HL-60 (cell line): ENCODE measurements at regions not wholly inside any gene's neighbourhood (a gene's known extent, or its start where the extent isn't known, plus 50 kb on each side); places are given as distances from the start of the nearest gene placed in this dataset.

Experiments used
- DNase-seq, 2 experiments: peaks; one replicate each; pipeline ENCODE4 v3.0.0-alpha.2; 2010 to 2020; ENCODE audit warnings: low read depth in 1 of 2, low spot score in 1 of 2
- H3K27ac ChIP-seq: fragments of 250-450 bp; sonication (Bioruptor Pico); replicated peaks from 2 replicates; pipeline ENCODE4 v1.5.1; 2020; ENCODE audit warnings: mild to moderate bottlenecking, moderate library complexity
- H3K27me3 ChIP-seq: fragments of 250-450 bp; sonication (Bioruptor Pico); 2 replicates; pipeline ENCODE4 v1.5.1; 2021; ENCODE audit warnings: mild to moderate bottlenecking, moderate library complexity; ENCODE audit not compliant: insufficient read depth, poor library complexity, severe bottlenecking
- H3K4me3 ChIP-seq: replicated peaks from 2 replicates; pipeline ENCODE4 v1.5.1; 2011; ENCODE audit warnings: mild to moderate bottlenecking, control low read depth, low read length; ENCODE audit not compliant: insufficient read depth
- CTCF ChIP-seq: IDR thresholded peaks from one replicate; pipeline ENCODE4 v1.5.1; 2011; ENCODE audit warnings: low read length, control low read depth, inconsistent platforms; ENCODE audit not compliant: insufficient read depth
- GABPA ChIP-seq: IDR thresholded peaks from 2 replicates; pipeline ENCODE4 v1.6.1; 2012; ENCODE audit warnings: low read depth
- POLR2AphosphoS5 ChIP-seq: IDR thresholded peaks from 2 replicates; pipeline ENCODE4 v1.6.1; 2012; ENCODE audit warnings: low read depth
- REST ChIP-seq: IDR thresholded peaks from 2 replicates; pipeline ENCODE4 v1.6.1; 2012; ENCODE audit warnings: low read depth; ENCODE audit not compliant: insufficient replicate concordance
- SPI1 ChIP-seq: IDR thresholded peaks from 2 replicates; pipeline ENCODE4 v1.6.1; 2012; ENCODE audit warnings: low read depth, mild to moderate bottlenecking, borderline replicate concordance

- no peak overlapping the region for H3K27ac ChIP-seq
- TF ChIP-seq GABPA (no peak), SPI1 (no peak), POLR2AphosphoS5 (no peak), REST (no peak), CTCF (no peak)
Measured at GRCh38 chr3:150096700-150097587, 126.2 kb upstream of the PFN2 start.

DNA sequence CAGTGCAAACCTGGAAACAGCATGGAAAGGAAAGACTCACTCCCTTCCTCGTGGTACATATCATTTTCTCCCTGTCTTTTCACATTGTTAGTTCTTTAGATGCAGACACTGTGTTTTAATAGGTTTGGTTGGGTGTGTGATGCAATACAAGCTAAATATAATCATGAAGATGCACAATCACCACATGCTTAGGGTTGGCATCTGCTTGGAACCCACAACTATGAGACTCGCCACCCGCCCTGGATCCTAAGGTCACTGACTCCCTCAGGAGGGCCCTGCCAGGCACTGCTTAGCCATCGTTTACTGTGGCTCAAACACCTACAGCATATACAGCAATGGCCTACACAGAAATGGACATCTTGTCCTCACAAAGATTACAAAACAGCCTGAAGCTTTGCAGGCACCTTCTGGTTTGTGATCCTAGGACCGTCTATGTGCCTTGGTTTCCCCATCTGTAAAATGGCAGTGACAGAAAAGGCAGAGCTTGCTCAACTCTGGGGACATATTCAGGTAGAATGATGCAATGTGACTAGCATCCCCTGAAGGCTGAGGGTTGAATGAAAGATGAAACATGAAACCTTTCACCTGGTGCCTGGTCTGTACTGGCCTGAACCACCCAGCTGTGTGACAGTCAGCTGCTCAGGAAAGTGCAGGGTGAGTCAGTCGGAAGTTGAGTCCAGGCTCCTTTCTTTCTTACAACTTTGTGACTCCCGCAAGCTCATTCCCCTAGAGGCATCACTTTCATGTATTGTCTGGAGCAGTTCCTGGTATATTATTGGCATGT, 123.6 kb upstream of the PFN2 start:
- Histone ChIP-seq H3K27ac (no peak overlapping the region), H3K4me3 (no peak overlapping the region), H3K27me3 (no peaks in the 10 kb centered on the region)
- no peak for TF ChIP-seq REST
- TF ChIP-seq CTCF, result no peak
- TF ChIP-seq GABPA, result no peak
- TF ChIP-seq SPI1, result no peak
- TF ChIP-seq POLR2AphosphoS5, result no peak
- DNase-seq, result no peak

More at GRCh38 chr3:150096700-150097587, 126.2 kb upstream of the PFN2 start:
- no peaks in the 10 kb centered on the region for H3K27me3 ChIP-seq
- no peak overlapping the region for H3K4me3 ChIP-seq
- DNase-seq, result no peak

DNA sequence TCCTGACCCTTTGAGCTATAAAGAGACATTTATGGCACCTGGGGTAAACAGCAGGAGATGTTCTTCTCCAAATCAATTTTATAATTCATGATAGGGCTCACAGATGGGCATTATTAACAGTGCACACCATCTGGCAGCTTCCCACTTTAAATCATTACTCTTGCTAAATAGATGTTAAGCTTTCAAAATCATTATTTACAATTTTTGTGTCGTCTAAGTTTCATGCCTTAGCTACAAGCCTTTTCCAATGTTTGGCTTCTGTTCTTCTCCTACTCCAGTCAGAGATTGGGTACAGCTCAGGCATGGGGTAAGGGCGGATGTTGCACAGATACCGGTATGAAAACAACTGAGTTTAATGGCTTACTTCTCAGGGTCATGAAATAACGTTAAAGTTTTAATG, 120.9 kb upstream of the PFN2 start:
- DNase-seq, result no peak
- Histone ChIP-seq H3K4me3 (no peak overlapping the region), H3K27me3 (no peaks in the 10 kb centered on the region), H3K27ac (no peak overlapping the region)
- TF ChIP-seq GABPA (no peak), REST (no peak)
